ENCODE measurements at regions not wholly inside any gene's neighbourhood (a gene's known extent, or its start where the extent isn't known, plus 50 kb on each side); places are given as distances from the start of the nearest gene placed in this dataset.

DNA sequence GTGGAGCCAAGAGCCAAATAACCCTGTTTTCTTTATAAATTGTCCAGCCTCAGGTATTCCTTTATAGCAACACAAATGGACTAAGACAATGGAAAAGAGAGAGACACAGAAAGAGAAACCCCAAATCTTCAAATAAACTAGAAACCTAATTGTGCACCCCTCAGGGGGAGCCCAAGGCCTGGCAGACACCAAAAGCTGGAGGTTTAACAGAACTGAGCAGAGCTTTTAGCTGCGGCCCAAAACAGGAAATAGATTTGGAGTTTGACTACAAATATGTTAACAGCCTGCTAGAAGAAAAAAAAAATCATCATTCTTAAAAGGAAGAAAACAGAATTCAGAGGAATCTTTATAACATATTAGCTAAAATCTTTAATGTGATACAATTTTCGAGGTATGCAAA, 1135.0 kb downstream of the GATA3 start:
- no peak for DNase-seq

DNA sequence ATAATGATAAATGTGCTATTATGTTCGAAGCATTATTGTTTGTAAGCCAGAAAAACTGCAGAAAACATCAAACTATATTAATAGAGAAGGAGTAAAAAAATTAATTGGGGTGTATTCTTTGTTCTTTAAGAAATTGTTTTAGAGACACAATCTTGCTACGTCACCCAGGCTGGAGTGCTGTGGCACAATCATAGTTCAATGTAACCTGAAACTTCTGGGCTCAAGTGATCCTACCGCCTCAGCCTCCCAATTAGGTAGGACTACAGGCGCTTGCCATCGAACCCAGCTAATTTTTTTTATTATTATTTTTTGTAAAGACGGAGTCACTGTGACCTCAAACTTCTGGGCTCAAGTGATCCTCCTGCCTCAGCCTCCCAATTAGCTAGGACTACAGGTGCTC, 1138.6 kb downstream of the GATA3 start:
- no peak for DNase-seq

DNA sequence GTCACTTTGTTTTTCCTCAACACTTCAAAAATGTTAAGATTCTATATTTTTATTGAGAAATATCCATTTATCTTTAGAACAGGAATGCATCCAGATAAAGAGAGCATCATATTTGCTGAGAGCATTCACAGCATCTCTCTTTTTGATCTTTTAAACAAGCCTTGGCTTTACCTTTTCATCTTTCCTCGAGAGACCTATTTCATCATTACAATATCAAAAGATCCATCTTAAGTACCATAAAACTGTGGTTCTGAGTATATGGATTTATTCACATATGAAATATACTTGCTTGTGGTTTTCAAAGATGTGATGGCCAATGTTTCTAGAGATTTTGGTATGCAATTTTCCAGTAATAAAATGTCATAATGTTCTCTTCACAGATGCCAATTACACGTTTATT, 1140.9 kb downstream of the GATA3 start:
- no peak for DNase-seq

DNA sequence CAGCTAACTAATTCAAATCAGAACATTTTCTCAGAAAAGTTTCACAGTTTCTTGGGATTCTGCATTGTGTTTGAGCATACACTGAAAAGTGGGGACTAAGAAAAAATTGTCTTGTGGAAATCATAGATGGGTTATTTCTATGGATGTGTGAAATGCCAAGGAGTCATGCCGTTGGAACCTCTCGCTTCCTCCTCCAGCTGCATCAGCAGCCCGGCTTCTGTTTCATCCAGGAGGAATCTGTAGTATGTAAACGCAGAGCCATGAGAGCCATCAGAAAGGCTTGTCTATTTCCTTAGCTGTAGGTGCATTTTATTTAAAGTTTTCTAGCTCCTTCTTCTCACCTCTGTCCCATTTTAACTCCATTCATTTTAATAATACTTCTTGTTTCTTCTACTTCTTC, 1144.1 kb downstream of the GATA3 start:
- no peak for DNase-seq

DNA sequence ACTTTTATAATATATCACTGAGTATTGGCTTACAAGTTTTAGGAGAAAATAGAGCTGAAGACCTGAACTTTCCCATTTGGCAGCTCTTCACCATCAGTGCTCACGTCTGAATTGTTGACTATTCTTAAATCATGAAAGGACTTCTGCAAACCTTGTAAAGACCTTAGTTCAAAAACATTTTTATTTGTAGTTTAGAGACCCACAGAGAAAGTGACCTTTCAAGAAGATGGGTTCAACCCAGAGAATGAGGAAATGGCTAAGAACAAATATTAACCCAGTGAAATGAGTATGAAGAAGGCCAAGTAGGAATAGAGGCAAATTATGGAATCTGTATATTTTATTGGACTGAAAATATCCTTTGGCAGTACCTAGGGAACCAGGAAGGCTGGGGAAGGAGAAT, 1151.1 kb downstream of the GATA3 start:
- no peak for DNase-seq

GRCh38 chr10:9209105-9209798, 1154.8 kb downstream of the GATA3 start:
- DNase-seq: no peak

DNA sequence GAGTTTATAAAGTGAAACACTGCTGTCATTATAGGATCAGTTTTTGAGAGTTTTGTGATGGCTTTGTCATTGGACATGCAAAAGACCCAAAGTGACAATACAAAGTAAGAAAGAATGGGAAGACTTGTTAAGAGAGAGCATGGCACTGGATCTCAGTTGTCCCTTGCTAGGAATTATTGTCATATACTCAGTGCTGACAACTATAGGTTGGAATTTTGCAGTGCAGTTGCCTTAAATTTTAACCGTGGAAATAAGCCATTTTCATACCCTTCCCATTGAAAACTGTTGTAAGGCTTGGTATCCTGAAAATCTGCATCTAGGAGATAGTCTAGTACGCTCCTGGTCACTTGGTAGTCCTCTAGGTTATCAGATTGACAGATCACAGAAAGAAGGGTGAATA, 1156.7 kb downstream of the GATA3 start:
- DNase-seq: no peak

DNA sequence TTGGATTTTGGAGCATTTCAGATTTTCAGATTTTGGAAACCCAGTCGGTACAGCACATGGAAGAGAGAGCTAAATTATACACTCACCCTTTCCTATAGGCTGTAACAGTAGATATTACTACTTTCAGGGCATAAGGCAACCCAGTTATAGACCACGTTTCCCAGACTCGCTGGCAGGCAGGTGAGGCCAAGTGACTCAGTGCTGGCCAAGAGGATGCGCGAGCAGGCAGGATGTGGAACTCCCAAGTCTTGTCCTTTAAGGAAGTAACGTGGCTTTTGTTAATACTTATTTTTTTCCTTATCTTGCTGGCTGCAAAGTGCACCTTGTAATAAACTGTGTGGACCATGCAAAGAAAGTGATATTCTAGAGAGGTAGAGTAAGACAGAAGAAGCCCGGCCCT, 1160.1 kb downstream of the GATA3 start:
- no peak for DNase-seq

GRCh38 chr10:9215121-9215520, 1160.6 kb downstream of the GATA3 start:
- DNase-seq: no peak

GRCh38 chr10:9219860-9220259, 1165.4 kb downstream of the GATA3 start:
- DNase-seq: no peak

GRCh38 chr10:9222917-9223316, 1168.4 kb downstream of the GATA3 start:
- no peak for DNase-seq

GRCh38 chr10:9227679-9228365, 1173.3 kb downstream of the GATA3 start:
- DNase-seq: no peak

DNA sequence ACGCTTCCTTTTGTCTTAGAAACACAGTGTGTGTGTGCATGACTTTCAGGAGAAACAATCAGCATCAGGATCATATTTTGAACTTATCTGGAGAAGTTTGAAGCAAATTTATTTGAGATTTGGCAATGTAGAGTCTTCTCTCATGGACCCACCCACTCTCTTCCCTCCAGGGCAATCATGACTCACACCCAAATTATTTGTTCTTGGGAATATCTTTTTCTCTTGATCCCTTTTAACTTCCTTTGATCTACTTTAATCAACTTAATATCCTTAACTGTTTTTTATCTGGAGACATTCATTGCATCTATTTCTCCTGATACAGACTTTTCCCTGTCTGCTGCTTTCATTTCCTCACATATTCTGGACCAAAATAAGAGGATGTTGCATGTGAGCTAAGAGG, 1174.3 kb downstream of the GATA3 start:
- no peak for DNase-seq

DNA sequence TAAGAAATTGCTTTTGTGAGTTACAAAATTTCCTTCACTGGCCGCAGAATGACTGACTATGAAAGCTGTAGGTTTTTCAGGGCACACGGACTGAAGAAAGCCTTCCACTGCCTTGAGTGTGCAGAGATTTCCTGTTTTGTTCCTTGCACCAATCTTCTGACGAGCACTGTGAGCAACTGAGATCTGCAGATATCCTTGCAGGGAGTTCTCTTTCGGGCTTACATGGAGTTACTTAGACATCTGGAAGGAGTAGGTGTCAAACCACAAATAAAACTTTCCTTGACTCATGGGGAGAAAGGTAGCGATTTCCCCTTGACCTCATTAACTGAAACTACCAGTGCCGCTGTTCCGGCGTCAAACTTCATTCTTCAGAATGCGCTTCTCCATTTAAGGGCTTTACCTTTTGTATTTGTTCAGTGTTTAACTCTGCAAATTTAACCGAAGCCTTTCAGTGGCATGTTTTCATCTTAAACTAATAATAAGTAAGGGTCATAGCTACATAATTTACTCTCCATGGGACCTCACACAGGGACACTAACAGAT, 1175.3 kb downstream of the GATA3 start:
- DNase-seq: no peak

- DNase-seq: no peak
Measured at GRCh38 chr10:9230625-9231024, 1176.1 kb downstream of the GATA3 start.

DNA sequence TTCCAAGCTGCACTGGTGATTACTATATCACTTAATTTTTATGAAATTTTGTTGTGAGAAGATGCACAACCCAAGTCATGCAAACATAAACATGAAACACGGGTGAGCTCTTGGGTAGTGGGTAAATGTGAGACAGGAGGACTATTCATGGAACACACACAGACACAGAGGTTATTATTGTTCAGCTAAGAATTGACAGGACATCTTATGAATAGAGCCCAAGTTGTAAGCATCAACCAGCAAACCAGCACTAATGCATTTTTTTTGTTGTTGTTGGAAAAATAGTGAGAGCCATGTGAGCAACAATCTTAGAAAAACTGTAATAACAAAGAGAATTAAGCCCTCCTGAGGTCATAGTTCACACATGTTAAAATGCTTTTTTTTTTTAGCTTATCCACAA, 1179.7 kb downstream of the GATA3 start:
- no peak for DNase-seq

GRCh38 chr10:9238041-9238440, 1183.6 kb downstream of the GATA3 start:
- no peak for DNase-seq

GRCh38 chr10:9239298-9239697, 1184.8 kb downstream of the GATA3 start:
- DNase-seq: no peak

DNA sequence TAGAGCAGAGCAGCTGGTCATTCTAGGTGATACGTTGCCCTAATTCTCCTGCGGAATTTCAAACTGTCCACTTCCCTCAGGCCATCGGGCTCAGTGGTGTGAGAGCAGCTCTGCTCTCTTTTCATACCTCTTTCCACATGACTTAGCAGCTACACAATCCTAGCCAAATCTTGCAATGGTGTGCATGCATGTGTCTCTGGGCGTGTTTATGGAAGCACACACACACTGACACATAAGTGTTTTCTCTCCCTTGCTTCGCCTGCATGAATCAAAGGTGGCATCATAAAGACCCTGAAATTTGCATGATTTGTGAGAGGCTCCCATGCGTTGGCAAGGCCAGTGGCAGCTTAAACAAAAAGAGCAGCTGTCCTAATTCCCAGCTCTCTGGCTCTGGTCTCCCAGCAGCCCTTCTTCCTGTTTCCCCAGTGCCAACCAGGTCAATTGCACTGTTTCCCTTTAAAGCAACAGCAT, 1189.5 kb downstream of the GATA3 start:
- no peak for DNase-seq

- DNase-seq: no peak
Measured at GRCh38 chr10:9244864-9245263, 1190.4 kb downstream of the GATA3 start.

GRCh38 chr10:9253121-9253520, 1198.6 kb downstream of the GATA3 start:
- DNase-seq: no peak

- DNase-seq: no peak
Measured at GRCh38 chr10:9254353-9254752, 1199.9 kb downstream of the GATA3 start.

- no peak for DNase-seq
Measured at GRCh38 chr10:9260690-9261089, 1206.2 kb downstream of the GATA3 start.

- no peak for DNase-seq
Measured at GRCh38 chr10:9262770-9263169, 1208.3 kb downstream of the GATA3 start.

GRCh38 chr10:9268176-9268575, 1213.7 kb downstream of the GATA3 start:
- no peak for DNase-seq
